ENCODE measurements at regions not wholly inside any gene's neighbourhood (a gene's known extent, or its start where the extent isn't known, plus 50 kb on each side); places are given as distances from the start of the nearest gene placed in this dataset.
A peak's percentile ranks its signal among the peaks of the same experiment; 100 is the strongest.

GRCh38 chr5:98468188-98468869 is 305.1 kb upstream of the RGMB start:
- no peak for DNase-seq

GRCh38 chr5:98470747-98471146 is 302.7 kb upstream of the RGMB start:
- DNase-seq: no peak

GRCh38 chr5:98471458-98471857 is 302.0 kb upstream of the RGMB start:
- DNase-seq: no peak

- no peak for DNase-seq
Observed at GRCh38 chr5:98474216-98474615, 299.2 kb upstream of the RGMB start.

GRCh38 chr5:98474782-98475181 is 298.7 kb upstream of the RGMB start:
- DNase-seq: no peak

GRCh38 chr5:98482321-98483300 is 290.9 kb upstream of the RGMB start:
- DNase-seq: no peak

- no peak for DNase-seq
Observed at GRCh38 chr5:98483301-98483685, 290.2 kb upstream of the RGMB start.

- no peak for DNase-seq
Observed at GRCh38 chr5:98489021-98489420, 284.4 kb upstream of the RGMB start.

GRCh38 chr5:98490348-98490747 is 283.1 kb upstream of the RGMB start:
- DNase-seq: no peak

- no peak for DNase-seq
Observed at GRCh38 chr5:98492258-98492657, 281.2 kb upstream of the RGMB start.

- DNase-seq: no peak
Observed at GRCh38 chr5:98497418-98497817, 276.0 kb upstream of the RGMB start.

- no peak for DNase-seq
Observed at GRCh38 chr5:98498028-98498427, 275.4 kb upstream of the RGMB start.

- no peak for DNase-seq
Observed at GRCh38 chr5:98499892-98500291, 273.6 kb upstream of the RGMB start.

- no peak for DNase-seq
Observed at GRCh38 chr5:98500811-98501210, 272.7 kb upstream of the RGMB start.

- DNase-seq: no peak
Observed at GRCh38 chr5:98503616-98504015, 269.8 kb upstream of the RGMB start.

GRCh38 chr5:98504505-98504904 is 269.0 kb upstream of the RGMB start:
- no peak for DNase-seq

- DNase-seq: peak in 1 of 2 experiments; percentile 7
Observed at GRCh38 chr5:98510143-98510985, 263.1 kb upstream of the RGMB start.

- no peak for DNase-seq
Observed at GRCh38 chr5:98513380-98513779, 260.1 kb upstream of the RGMB start.

GRCh38 chr5:98514215-98514614 is 259.2 kb upstream of the RGMB start:
- no peak for DNase-seq

GRCh38 chr5:98516701-98517100 is 256.8 kb upstream of the RGMB start:
- no peak for DNase-seq

GRCh38 chr5:98517560-98518366 is 255.7 kb upstream of the RGMB start:
- no peak for DNase-seq

- no peak for DNase-seq
Observed at GRCh38 chr5:98518754-98519153, 254.7 kb upstream of the RGMB start.

Measured in SHP77 (cell line).